Frontal cortex (tissue), 3 donors: ENCODE measurements at regions not wholly inside any gene's neighbourhood (a gene's known extent, or its start where the extent isn't known, plus 50 kb on each side); places are given as distances from the start of the nearest gene placed in this dataset.
A peak's percentile ranks its signal among the peaks of the same experiment; 100 is the strongest.
"Not testable (repeated sequence)": the region's sequence is repeated elsewhere in the genome, so short reads cannot be mapped to it uniquely, and the experiment has no call there.

Experiments
- DNase-seq, 2 donors: peaks; one replicate each; pipeline ENCODE4 v3.0.0; 2012; ENCODE audit warnings: low spot score in 2 of 2
- FAIRE-seq: peaks from 2 replicates; lab custom pipeline; 2012; peaks lifted over from hg19 to GRCh38; lab: Jason Lieb, UNC
- donor health status: control.
- donor health status: control.
- donor health status: control.

DNA sequence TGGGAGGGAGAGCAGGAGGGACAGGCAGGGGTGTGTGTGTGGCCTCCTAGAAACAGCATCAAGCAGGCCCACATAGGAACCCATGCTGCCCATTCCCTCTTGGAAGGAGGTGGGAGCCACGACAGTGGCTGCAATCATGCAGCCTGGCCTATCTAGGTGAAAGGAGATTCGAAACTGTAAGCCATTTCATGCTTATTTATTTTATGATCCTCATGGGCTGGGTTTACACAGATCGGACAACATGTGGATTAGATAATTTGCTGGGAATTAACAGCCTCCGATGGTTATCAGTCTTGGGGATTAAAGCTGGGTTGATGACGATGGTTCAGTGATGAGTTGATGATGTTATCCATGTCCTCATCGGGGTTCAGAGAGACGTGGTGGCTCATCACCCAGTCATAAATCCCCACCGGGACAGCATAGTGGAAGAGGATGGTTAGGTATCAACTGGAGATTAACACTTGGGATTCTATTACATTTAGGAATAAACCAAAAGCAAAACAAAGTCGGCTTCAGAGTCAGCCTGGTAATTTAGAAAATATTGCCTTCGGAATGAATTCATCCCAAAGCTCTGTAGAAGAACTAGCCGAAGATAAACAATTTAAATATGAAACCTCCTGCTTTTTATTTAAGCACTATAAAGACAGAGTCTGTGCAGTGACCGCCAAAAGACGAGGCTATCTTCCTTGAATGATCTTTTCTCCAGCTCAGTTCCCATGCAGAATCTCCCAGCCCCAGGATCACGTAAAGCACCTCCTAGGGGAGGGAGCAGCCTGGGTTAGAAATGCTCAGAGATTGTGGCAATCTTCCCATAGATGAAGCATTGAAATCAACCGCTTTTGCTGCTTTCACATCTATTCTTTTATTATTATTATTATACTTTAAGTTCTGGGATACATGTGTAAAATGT is 252.8 kb downstream of the FOXD2 start:
- DNase-seq, result no peak
- no peak for FAIRE-seq

DNA sequence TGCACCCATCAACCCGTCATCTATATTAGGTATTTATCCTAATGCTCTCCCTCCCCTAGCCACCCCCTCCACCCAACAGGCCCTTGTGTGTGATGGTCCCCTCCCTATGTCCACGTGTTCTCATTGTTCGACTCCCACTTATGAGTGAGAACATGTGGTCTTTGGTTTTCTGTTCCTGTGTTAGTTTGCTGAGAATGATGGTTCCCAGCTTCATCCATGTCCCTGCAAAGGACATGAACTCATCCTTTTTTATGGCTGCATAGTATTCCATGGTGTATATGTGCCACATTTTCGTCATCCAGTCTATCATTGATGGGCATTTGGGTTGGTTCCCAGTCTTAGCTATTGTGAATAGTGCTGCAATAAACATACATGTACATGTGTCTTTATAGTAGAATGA is 253.4 kb downstream of the FOXD2 start:
- FAIRE-seq, result not testable (repeated sequence)

DNA sequence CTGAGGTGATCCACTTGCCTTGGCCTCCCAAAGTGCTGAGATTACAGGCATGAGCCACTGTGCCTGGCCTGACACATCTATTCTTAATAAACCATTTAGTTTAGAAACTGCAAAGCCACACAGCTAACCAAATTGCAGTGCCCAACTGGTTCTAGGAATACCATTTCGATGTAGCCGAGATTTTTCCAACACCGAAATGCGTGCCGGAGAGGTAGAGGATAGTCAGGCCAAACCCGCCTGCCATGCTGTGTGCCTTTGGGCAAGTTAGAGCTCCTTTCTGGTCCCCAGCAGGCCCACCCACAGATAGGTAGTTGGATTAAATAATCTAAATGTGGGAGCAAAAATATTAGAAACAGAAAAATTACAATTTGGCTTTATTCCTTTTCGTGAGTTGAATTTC is 254.4 kb downstream of the FOXD2 start:
- DNase-seq (no peak), FAIRE-seq (no peak)

More for the DNA sequence above, 253.4 kb downstream of the FOXD2 start:
- DNase-seq, result not testable (repeated sequence)

DNA sequence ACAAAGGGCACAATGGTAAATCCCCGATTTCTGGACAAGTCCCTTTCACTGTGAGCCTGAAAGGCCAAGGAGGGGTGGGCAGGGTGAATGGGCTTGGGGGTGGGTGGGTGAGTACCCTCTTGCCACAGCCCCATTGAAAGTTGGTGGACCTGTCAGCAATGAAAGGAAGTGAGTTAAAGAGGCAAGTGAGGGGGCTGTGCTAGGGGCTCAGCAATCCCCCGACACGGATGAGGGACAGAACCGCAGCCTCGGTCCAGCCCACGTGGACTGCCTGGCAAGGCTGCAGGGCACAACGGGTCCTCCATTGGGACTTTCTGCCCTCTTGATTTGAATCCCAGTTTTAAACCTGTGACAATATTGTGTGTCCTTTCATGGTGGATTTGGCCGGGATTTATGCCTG is 255.3 kb downstream of the FOXD2 start:
- DNase-seq (no peak), FAIRE-seq (no peak)

DNA sequence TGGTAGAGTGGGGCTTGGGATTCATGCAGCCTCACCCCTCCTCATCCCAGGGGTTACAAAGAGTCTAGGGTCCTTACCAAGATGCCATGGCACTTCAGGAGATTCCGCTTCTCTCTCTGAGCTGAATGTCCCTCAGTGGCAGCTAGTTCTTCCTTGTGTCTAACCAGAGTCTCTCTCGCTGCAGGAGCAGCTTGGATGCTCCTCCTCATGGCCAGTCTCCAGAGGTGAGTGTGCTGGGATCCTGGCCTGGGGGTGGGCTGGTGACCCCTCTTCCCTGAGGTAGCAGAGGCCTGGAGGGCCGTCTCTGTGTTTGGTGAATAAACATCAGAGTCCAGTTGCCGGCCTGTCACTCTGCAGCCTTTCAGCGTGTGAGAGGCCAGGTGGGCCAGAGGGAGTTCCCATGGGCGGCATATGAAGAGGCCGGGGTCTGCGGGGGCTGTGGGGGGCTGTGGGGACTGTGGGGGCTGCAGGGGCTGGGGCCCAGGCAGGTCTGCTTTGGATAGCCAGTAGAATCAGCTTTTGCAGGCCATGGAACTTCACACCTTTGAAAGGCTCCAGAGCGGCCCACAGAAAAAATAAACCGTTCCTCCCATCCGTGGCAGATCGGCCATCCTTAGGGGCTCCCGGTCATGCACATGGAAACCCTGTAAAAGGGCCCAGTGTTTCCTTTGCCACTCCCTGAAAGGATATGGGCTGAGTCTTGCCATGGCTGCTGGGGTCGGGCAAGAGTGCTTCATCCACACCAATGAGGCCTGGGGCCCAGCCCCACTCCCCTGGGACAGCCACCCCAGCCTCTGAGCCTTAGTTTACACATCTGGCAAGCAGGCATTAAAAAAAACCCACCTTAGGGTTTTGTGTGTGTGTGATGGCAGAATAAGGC is 256.4 kb downstream of the FOXD2 start:
- DNase-seq, result no peak
- no peak for FAIRE-seq

DNA sequence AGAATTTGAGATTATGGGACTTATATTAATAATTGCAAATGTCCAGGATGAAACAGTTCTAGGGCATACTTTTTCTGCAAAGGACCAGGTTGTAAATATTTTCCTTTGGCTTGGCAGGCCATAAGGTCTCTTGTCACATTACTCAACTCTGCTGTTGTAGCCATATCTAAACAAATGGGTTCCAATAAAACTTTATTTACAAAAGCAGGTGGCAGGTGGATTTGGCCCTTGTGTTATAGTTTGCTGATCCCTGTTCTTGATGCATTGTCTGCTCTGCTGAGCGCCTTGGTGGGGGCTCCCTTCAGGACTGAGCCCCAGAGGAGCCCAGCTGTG is 258.5 kb downstream of the FOXD2 start:
- FAIRE-seq (no peak), DNase-seq (no peak)

DNA sequence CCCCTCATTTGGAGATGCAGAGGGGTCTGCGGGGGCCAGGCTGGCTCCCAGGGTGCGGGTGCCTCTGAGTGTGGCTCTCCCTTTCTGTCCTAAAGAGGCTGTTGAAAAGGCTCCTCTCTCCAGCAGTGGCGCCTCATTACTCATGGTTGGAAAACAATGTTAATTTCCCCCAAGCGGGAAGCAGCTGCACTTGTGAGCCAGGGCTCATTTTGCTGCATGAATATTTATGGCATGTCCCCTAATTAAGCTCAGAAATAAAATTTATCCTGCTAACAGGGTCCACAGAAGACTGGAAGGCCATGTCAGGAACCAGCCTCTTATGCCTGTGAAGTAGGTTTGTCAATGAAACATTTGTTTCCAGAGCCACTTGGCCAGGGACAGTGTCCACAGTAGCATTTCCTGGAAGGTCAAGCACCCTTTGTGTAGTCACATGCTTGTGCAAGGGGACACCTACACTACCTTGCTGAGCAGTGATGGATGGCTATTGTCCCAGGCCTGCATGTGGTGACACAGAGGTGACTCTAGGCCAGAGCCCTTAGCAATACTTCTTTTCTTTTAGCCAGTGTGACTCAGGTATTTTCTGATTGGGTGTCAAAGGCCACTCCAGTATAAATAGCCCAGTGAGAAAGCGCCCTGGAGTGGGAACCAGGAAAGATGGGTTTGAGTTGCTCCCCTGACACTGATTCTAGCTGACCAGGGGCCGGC is 259.0 kb downstream of the FOXD2 start:
- FAIRE-seq (no peak), DNase-seq (peak in 1 of 2 donors; percentile 49)

DNA sequence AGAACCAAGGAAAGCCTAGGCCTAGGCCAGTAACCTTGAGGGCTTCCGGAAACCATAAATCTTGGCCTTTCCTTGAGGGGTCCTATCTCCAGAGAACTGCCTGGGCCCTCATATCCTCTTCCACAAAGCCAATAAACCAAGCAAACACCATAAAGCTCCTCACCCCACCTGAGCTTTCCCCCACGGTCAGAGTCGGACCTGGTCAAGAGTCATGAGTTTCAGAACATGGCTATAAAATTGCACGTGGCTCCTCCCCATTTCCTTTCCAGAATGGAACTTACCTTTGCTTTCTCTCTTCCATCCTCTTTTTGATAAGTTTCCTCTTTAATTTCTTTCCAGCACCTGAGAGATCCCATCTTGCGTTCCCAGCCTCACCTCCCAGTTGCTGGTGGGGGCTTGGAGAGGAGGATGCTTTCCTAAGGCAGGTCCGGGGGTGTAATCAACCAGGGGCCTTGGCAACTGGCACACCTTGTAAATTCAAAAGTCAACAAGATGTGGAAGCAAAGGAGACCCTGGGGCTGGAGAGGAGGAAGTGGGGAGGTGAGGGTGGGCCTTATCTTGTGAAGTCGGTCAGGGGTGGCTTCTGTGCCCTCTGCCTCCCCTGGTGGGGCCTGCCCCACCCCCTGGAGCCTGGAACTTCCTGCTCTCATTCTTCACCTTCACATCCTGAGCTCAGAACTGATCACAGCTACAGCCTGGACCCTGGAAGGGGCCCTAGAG is 259.9 kb downstream of the FOXD2 start:
- FAIRE-seq (no peak), DNase-seq (no peak)

DNA sequence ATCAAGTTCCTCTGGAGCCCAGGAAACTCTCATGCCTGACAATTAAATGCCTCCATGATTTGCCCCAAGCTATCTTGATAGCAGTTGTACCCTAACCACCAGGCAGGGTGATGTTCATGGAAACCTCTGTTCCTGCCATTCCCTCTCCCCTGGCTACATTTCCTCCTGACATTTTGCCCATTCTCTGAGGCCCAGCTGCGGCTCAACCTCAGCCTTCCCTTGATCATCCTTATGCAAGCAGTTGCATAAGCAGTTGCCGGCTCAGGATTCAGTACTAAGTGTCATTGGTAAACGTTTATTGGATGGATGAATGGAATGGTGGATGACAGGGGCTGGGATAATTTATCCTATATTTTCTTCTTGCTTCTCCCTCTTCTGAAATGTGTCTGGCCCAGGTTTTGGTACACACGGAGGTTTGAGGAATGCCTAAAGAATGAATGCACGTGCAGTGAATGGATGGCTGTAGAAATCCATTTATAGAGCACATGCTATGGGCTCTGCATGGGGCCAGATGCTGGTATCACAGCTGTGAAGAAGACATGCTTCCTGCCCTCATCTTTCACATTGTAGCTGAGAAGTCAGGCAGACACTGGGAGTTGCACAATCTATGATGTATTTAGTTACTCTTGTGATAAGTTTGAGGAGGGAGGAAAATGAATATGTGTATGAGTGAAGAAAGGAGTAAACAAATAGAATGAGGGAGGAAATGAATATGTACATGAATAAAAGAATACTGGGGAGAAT is 261.8 kb downstream of the FOXD2 start:
- FAIRE-seq, result no peak

DNA sequence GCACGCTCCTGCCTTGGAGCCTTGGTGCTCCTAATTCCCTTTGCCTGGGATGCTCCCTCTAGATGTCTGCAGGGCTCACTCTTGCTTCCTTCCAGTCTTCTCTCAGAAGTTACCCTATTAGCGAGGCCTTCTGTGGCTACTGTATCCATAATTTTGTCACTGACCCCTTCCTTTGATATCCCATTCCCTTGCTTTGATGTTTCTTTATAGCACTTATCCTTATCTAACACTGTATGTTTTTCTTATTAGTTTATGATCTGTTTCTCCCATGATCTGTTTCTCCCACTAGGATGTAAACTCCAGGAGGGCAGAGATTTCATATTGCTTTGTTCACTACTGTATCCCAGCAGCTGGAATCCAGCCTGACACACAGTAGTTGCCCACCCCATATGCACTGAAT is 263.4 kb downstream of the FOXD2 start:
- DNase-seq (no peak), FAIRE-seq (no peak)

More for the DNA sequence above, 261.8 kb downstream of the FOXD2 start:
- DNase-seq, result no peak

DNA sequence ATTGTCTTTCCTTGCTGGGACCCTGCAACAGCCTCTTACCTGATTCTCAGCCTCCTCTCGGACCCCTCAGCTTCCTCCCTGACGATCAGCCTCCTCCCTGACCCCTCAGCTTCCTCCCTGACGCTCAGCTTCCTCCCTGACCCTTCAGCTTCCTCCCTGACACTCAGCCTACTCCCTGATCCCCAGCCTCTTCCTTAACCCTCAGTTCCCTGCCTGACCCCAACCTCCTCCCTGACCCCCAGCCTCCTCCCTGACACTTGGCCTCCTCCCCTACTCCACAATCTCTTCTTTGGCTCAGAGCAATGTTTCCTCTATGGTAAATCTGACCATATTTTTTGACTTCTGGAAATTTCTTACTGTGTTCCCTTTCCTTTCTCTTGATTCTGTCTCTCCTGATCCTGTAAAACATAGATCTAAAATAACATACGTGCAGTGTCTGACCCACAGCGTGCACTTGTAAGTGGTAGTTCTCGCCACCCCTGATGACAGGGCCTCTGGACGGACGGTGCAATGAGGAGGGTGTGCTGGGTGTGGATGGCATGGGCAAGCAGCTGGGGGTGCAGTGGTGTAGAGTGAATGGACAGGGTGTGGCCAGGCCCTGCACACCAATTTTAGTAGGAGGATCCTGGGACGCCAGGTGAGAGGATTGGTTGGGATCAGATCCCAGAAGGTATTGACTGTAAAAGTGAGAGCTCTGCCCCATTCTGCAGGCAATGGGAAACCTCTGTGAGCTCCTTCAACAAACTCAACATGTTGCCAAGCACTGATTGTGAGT is 264.1 kb downstream of the FOXD2 start:
- FAIRE-seq, result no peak
- DNase-seq, result no peak

DNA sequence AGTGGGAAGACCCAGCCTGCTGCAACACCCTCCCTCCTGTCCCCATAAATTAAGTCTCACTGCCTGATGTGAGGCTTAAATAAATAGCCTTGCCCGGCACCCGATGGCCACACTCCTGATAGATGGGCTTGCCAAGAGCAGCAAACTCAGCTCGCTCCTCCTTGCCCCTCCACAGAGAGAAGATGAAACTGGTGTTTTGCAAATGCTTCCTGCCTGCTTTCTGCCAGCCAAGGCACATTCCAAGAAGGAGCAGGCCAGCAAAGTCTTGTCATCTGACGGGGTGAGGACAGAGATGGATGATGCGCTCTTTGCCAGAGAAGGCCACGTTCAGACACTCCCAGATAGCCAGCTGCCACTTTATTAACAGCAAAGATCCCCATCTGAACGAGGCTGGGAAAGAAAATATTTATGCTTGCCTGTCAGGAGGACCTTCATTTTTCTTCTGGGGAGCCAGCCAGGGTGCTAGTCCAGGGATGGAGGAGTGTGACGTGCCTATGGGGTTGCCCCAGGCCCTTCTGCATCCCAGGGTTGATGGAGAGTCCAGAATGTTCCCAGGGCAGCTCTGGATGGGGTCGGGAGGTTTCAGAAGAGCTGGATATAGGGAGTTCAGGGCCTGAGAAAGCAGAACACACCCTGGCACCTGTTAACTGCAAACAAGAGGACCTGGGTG is 265.4 kb downstream of the FOXD2 start:
- no peak for FAIRE-seq
- DNase-seq, result no peak

DNA sequence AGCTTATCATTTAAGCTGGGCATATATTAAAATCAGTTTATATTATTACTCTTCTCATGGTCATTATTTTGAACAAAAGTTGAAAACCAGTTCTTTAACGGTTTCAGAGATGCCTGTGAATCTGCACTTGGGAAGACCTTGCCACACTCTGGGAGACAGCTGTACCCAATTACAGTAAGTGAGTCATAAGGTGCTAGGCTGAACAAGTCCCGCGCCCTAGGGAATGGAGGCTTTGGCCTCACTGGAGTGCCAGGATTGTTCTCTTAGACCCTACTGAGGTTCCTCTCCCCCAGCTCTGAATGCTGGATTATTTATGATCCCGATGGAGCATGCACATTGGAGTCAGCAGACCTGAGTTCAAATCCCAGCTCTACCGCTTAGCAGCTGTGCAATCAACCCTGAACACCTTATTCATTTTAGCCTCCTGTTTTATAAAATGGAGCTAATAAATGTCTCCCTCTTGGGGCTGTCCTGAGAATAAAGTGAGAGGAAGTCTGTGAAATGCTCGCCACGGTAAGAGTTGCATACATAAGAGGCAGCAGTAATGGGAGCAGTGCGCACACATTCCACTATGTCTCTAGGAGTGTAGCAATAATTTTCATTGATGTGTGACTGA is 266.2 kb downstream of the FOXD2 start:
- FAIRE-seq (no peak), DNase-seq (no peak)

DNA sequence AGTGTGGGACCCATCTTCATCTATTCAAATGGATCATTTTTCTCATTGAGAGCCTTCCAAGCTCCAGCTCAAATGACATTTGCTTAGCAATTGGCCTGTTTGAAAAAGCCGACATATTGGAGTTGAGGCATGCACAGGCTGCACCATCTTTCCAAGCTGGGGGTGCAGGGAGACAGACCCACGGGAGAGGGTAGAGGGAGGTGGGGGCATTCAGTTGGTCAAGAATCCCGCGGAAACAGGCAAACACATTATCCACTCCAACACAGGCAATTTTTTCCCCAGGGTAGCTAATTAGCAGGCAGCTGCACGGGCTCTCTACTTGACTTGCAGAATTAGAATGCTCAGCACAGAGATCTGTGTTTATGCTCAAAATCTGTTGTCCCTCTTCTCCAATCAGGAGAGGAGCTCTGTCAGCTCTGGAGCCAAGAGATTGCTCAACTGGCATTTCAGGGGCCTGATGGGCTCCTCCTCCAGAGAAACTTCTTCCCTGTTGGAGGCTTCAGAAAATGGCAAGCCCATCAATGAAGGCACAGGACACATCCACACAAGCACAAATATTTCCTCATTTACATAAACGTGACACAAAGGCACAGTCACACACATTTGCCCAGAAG is 267.8 kb downstream of the FOXD2 start:
- DNase-seq (no peak), FAIRE-seq (no peak)

DNA sequence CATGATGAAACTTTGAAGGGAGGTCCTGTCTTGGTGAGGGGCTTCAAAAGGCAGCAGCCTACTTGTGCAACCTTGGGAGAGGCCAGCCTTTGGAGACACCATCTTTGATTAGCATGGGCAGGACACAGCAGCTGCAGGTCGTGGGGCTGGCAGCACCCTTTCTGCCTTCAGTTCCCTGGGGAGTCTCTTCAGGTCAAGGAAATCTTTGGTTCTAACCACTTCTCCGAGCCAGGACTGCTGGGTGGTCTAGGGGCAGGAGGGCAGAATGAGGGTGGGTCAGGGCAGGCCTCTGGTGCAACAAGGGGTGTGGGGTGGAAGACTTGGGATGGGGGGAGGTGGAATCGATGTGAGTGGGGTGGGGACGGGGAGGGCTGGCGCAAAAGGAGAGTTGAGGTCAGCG is 269.7 kb downstream of the FOXD2 start:
- FAIRE-seq, result no peak
- DNase-seq, result no peak

DNA sequence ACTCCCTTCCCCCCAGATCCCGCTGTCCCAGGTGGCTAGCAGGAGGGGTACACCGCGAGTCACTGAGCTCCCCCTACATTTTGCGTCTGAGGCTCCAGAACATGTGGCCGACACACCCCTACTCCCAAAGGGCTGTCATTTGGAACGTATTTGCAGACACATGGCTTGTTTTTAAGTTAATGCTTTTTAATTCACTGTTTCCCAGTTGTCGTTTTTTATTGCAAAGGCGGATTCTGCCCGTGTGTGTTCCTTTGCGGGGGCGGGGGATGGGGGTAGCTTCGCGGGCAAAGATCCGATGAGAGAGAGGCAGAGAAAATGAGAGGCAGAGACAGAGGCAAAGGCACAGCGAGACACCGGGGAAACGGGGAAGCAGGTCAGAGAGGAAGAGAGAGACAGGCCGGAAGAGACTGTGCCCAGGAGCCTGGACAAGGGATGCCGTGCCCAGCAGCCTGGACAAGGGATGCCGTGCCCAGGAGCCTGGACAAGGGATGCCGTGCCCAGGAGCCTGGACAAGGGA is 270.2 kb downstream of the FOXD2 start:
- FAIRE-seq, result no peak
- DNase-seq, result no peak

DNA sequence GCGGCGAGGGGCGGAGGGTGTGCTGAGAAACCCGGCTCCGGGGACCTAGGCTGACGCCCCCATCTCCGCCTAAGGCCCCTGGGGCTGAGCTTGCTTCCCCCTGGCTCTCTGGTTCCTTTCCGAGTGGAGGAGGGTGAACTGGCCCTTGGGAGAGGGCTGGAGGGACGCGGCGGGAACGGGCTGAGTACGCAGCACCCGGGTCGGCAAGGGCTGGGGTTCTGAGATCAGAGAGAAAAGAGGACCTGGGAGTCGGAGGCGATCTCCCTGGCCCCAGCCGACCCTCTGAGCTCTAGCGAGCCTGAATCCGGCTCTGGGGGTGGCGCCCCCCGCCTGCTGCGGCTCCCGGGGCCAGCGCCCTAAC is 270.8 kb downstream of the FOXD2 start:
- FAIRE-seq (no peak), DNase-seq (no peak)
